Tibial nerve (tissue), 3 donors: ENCODE measurements at regions not wholly inside any gene's neighbourhood (a gene's known extent, or its start where the extent isn't known, plus 50 kb on each side); places are given as distances from the start of the nearest gene placed in this dataset.

Source experiments
- CTCF ChIP-seq, 5 experiments: fragments of 200-600 bp in 3 of 5; fragments of 450-650 bp in 2 of 5; sonication (generic) in 3 of 5; IDR thresholded peaks; one replicate each; pipeline ENCODE4 v1.5.1; 2016 to 2019; ENCODE audit warnings: antibody characterized with exemption in 5 of 5, mild to moderate bottlenecking in 3 of 5, moderate library complexity in 2 of 5
- POLR2A ChIP-seq, 2 donors: fragments of 450-650 bp; IDR thresholded peaks; one replicate each; pipeline ENCODE4 v1.6.1; 2017; ENCODE audit warnings: antibody characterized with exemption in 2 of 2, mild to moderate bottlenecking in 2 of 2, moderate library complexity in 2 of 2

GRCh38 chr3:153072856-153073255 lies 89.2 kb upstream of the RAP2B start:
- no peak for TF ChIP-seq CTCF (IDR thresholded peaks at IDR 0.05)
- no peak for TF ChIP-seq POLR2A (IDR thresholded peaks at IDR 0.05)
